GM21737 (cell line): ENCODE measurements at regions not wholly inside any gene's neighbourhood (a gene's known extent, or its start where the extent isn't known, plus 50 kb on each side); places are given as distances from the start of the nearest gene placed in this dataset.

Experiments
- ATAC-seq: cut with Tn5 transposase; IDR thresholded peaks from one replicate; pipeline ENCODE4 v1.9.1; 2021; ENCODE audit warnings: mild to moderate bottlenecking, moderate library complexity; ENCODE audit not compliant: unreplicated experiment

DNA sequence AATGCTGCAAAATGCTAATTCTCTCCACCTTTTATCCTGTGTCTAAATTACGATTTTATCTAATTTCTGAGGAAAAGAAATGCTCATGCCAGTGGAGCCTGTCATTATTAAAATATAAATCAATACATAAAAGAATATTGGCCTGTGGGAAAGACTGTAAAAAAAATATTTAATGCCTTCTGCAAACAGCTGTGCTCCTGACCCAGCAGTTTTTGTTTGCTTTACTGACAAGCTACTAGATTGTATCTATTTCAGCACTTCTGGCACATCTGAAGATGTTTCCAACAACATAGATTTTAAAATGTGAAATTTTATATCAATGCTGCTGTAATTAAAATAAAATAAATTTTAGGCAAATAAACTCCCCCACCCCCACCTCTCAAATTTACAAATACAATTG is 493.6 kb upstream of the AGTR1 start:
- no peak for ATAC-seq

DNA sequence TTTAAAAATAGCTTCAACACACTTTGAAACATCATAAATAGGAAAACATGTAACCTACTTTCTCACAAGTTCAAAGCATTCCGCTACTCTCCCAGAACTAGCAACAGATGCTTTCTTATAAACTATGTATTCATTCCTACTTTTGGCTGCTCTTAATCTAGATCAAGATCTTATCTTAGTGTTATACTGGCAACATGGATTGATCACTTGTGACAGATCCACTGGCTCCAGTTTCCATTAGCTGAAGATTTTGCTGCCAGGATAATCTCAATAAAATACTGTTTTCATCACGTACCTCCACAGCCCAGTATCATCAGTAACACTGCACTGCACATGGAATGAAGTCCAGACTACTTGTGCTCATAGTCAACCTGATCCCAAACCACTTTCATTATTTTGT is 491.7 kb upstream of the AGTR1 start:
- ATAC-seq = no peak

DNA sequence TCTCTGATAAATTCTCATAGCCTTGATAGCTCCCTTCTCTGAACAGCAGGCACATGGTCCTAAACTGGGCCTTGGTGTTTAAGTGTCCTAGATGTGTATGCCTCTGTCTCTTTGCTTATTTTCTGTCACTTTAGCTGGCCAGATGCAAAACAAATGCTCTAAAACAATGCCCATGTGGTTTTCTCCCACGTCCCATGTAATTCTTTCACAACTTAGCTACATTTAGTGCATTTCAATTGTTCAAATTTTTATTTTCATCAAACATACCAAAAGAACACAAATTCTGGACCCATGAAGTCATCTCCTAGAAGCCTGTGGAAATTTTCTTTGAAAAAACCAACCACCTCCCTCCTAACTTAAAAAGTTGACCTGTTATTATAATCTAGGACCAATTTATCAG is 491.3 kb upstream of the AGTR1 start:
- no peak for ATAC-seq

DNA sequence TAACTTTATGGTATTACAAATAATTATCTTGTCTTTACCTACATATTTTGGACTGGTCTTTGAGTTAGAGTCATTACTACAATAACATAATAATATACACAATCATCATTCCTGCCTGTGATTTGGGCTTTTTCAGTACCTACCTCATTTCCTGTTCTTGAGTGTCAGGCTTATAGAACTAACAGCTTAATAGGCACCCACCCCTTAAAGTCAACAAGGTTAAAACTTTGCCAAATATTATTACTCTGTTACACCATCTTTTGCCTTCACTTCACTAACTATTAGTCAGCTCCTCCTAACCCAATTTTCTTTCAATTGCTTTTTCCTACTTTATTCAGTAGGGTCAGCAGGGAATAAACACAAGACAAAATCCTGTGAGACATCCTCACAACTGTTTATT is 488.7 kb upstream of the AGTR1 start:
- no peak for ATAC-seq

DNA sequence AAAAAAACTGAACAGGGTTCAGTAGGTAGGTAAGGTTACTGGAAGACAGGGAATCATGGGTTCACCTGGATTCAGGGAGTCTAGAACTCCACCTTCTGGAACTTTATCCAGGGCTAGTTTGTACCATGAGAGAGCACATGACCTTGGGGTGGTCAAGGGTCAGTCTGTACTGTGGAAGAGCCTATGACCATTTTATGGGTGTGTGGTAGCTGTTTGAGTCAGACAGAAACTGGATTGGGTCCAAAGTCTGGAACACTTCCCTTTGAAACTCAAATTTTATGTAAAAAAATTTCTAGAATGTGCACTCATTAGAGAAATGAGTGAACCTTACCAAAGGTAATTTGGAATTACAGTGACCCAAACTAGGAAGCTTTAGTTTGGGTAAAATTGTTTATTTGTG is 486.0 kb upstream of the AGTR1 start:
- no peak for ATAC-seq

DNA sequence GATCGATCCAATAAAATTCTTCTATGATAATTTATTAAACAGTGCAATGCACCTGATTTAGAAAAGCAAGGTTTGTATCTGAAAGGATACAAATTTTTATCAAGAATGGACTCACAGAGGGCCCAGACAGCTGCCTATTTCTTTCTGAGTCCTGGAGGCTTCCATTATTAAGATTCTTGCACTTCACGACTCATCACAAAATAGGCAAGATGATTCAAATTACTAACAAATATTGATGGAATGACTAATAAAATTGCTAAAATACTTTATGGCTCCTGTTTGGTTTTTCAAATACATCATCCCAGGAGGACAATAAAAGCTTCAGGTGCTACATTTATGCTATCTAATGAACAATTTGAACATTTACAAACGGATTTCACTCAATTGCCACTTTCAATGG is 483.0 kb upstream of the AGTR1 start:
- no peak for ATAC-seq

DNA sequence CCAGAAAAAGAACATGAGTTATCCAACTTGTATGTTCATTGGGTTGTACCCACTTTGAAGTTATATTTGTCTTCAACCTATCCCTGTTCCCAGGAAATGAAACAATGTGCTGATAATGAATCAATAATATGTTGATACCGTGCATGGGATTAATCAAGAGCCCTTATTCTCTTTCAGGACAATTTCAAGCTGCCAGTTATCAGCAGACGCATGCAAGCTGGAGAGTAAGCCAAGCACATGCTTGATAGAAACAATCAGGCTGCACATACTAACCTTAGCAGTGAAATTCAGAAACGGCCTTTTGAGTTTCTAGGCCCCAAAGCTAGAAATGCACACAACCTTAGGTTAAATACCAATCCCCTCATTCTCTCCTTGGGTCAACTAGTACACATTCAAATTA is 480.4 kb upstream of the AGTR1 start:
- no peak for ATAC-seq

DNA sequence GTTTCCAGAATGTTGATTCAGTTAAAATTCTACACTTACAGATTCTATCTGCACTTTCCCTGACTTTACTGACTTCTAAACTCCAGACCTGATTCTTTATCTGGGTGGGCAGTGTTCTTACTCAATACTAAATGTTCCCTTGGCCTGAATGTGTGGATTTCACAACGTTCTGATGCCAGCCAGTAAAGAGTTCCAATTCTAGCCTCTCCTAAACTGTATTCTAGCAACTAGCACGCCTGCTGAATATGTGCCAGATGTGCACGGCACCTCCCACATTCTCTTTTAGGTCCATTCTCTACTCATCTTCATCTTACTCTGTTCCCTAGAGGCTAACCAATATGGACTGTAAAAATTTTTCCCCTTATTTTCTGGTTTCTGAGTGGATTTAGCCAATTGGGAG is 479.5 kb upstream of the AGTR1 start:
- no peak for ATAC-seq

DNA sequence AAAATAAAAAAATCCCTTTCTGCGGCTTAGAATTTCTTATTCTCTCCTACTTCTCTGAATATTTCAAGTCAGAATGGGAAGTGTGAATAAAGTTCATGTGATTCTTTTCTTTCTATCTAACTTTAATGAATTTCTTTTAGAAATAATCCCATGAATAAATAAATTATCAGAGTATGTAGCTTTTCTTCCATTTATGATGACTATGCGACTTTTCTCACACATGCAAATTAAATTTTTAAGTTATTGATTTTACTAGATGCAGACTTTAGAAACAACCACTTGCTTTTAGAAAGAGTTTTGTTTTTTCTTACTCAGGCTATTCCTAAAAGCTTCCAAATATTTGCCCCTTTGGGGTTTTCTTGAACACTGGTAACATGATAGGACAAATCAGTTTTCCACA is 477.7 kb upstream of the AGTR1 start:
- ATAC-seq = no peak

DNA sequence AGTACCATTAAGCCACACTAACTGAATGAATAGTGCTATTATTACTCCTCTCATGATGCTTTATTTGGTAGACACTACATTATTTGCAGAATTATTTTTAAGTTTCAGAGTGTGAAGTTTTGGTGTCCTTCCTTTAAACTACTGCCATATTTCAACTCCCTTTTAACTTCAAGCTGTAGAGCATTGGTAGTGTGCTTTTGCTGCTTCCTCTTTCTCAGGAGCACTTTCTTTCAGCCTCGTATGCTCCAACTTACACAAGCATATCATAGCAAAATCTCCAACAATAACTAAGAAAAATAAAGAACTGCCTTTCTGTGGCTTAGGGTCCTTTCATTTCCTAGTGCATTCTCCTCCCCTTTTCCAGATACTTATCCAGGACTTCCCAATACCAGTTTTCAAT is 476.4 kb upstream of the AGTR1 start:
- no peak for ATAC-seq

DNA sequence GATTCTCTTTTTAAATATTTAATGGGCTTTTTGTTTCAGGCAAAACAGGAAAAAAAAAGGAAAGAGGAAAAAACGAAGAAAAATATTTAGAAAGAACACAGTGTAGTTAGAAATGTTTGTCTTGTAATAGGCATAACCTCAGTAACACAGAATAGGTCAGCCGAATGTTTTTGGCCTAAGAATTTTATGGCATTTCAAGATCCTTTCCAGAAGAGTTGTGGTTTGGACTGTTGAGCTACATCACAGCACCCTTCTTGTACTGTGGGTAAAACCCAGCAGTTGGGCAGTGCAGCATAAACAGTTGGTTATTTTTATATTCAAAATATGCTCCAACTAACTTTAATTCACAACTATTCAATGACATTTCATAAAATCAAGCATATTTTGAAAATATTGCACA is 474.4 kb upstream of the AGTR1 start:
- ATAC-seq = no peak

DNA sequence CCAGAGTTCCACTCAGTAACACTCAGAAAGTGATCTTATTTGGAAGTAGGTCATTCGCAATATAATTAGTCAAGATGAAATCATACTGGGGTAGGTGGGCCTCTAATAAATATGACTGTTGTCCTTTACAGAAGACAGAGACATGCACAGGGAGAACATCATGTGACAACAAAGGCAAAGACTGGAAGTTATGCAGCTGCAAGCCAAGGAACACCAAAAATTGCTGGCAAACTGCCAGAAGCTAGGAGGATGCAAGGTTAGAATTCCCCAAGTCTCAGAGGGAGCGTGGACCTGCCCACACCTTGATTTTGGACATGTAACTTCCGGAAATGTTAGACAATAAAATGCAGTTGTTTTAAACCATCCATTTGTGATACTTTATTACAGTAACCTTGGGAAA is 471.5 kb upstream of the AGTR1 start:
- no peak for ATAC-seq

DNA sequence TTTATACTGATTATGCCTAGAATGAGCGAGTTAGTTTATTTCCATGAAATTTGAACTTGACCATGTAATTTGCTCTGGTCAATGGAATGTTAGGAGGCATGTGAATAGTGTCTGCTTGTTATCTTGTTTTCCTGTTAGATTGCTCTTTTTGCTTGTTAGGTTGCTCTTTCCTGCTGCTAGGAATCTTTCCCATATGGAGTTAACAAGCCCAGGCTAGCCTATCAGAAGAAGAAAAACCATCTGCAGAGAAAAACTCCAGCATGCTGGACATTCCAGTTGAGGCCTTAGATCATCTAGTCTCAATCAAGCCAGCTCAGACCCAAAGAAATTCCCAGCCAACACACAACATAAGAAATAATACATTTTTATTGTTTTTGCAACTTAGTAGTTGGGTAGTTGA is 470.2 kb upstream of the AGTR1 start:
- no peak for ATAC-seq

DNA sequence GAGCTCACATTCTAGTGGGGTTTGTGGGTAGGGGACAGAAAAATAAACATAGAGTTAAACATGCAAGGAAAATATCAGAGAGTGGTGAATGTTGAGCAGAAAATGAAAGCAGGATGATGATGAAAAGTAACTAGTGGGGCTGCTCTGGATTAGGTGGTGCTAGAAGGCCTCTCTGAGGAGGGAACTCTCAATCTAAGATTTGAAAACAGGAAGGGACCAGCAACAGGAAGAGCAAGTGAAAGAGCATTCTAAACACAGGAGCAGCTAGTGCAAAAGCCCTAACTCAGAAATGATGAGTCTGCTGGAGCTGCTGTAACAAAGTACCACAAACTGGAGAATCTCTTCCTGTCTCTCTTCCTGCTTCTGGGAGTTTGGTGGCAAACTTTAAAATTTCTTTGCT is 468.6 kb upstream of the AGTR1 start:
- peak; percentile 81 for ATAC-seq

DNA sequence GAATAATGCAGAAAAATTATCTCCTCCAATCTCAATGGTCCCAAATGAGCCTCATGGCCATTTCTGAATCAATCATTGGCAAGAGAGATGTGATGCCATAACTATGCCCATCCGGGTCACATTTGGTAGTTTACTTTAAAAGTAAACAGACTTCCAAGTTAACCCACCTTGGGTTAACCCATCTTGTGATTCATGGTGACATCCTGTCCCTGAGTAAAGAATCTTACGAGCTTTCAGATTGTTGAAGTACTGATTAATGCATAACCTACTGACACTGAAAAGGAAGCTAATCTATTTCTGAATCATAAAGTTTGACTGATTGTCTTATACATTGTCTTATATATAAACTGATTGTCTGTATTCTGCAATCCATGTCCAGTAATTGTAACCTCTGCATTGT is 467.2 kb upstream of the AGTR1 start:
- no peak for ATAC-seq

DNA sequence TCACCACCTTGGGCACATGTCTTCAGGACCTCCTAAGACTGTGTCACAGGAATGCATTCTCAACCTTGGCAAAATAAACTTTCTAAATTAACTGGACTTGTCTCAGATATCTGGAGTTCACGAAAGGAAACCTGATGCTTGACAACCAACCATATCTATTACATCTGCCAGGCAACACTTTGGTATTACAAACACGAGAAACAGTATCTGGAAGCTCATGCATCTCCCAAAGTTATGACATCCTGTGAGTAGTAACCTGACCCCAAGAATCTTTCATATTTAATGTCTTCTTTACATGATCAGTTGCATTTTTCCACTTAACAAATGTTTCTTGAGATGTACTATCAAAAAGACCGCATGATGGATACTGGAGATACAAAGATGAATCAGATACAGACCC is 465.3 kb upstream of the AGTR1 start:
- ATAC-seq = no peak

DNA sequence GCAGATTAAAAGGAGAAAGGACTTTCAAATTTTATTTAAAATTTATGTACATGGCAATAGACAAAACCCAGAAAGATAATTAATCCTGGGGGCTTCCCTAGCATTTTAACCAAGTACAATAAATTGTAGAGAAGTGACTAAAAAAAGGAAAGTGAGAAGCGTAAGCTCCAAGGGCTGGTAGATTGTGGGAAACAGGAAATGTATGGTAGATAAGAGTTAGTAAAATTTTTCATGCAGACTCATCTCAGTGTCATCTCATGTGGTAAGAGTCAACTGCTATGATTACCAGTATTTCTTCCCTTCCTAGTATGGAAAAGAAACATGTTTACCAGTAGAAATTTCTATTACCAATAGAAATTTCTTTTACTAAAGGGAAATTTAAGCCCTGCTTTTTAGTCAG is 464.3 kb upstream of the AGTR1 start:
- ATAC-seq = no peak

DNA sequence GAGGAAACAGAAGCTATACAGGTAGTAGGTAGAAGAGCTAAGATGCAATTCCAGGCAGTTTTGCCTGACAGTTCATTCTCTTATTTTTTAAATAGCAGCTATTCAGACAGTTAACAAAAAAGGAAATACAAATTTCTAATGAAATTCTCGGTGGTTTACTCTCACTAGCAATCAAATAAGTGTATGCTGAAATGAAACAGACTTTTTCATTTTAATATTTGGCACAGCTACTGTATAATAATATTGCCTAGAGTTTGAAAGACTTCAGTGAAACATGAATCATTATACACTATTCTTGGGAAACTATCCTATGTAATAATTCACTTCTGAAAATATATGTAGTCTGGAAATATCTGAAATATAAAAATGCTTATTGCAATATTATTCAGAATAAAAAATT is 463.2 kb upstream of the AGTR1 start:
- no peak for ATAC-seq

DNA sequence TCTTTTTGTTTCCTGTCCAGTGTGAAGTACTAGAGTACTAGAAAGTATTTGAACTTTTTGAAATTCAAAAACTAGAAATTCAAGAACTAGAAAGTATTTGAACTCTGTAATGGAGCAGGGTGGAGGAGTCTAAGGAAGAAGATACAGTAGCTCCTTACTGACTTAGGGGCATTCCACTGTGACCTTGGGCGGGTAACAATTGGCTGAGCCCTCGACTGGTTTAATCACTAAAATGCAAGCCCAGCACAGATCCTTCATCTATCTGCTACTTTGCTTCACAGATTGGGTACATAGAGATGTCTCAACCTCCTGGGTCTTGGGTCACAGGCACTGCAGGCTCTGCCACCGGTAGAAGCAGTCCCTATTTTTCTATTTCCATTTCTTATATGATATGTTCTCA is 462.1 kb upstream of the AGTR1 start:
- ATAC-seq = no peak

DNA sequence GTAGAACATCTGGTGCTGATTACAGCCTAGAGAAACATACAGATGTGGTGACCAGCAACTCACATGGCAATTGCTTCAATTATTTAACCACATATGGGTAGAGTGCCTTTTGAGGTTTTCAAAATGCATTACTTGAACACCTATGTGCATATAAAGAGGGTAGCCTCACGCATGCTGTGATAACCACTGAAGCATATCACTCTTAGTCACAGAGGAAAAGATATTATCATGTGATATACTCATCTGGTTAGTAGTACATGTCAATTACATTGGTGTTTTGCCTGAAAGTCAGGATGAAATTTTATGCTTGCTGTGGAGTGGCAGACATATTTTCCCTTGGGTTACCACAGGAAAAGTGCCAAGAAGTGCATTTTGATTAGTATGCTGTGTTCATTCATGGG is 459.3 kb upstream of the AGTR1 start:
- ATAC-seq = no peak

DNA sequence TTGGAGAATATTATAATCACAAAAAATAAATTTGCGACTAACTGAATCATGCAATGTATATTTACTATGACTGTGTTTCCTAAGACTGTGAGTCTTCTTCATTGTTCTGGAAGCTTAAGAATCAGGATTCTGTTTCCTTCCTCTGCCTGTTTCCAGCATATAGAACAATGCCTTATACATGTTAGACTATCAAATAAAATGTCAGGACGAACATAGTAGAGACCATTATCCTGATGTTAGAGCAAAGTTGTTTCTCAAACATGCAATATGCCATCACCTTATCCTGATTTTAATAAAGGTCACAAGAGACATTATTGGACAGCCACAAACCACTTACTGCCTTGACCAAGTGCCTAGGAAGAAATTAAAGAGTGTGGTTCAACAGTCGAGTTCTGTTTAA is 457.4 kb upstream of the AGTR1 start:
- no peak for ATAC-seq

DNA sequence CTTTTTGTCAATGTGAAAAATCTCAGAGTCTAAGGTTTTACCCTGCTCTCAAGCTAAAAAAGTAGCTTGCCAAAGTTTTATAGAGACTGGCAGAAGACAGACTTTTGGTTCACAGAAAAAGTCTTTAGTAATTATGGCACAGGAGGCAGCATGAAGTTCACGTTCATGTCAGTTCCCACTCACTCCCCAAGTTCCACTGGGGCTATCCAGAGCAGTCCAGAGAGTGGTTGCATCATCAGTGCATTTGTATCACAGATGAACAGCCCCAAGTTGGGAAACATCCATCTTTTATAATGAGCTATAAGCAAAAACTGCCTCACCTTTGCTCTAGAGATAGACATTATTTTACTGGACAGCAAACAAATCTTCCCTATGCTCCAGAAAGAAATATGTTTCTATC is 454.1 kb upstream of the AGTR1 start:
- ATAC-seq = no peak

DNA sequence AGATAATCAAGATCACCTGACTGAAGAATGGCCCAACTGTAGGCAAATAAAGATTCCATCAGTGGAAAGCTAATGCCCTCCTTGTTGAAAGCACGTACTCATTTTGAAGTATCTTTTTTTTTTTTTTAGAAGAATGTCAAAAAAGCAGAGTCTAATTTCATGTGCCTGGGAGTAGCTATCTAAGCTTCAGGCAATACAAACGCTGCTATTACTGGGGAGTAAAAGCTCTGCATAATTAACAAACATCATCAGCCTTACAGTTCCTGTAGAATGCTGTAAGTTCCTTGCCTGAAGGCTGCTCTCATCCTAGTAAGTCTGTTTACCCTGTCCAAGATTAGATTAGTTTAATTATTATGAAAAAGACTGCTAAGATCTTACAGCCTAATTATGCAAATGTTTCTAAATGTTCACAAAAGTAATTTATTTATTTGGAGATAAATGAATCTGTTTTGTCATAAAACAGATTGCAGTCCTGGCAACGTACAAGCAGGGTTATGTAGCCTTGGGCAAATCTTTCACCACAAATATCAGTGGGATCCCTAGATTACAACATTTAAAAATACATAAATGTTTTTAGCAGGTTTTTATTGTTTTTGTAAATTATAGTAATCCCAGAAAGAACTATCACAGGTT is 451.3 kb upstream of the AGTR1 start:
- no peak for ATAC-seq

DNA sequence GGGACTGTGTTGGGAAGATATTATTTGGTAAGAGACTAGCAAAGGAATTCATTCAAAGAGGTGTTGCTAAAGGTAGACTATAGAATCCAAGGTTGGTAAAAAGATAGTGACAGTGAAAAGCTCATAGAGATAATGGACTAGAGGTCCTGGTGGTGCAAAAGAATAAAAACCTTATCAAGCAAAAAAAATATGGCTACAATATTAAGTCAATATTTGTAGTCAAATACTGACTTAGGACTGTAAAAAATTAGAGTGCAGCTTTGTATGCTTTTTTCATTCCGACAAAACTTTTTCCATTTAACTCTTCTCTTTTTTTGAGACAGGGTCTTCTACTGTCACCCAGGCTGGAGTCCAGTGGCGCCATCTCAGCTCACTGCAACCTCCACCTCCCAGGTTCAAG is 444.0 kb upstream of the AGTR1 start:
- ATAC-seq = no peak
